ENCODE measurements at regions not wholly inside any gene's neighbourhood (a gene's known extent, or its start where the extent isn't known, plus 50 kb on each side); places are given as distances from the start of the nearest gene placed in this dataset.

- TF ChIP-seq, protein P1, sequence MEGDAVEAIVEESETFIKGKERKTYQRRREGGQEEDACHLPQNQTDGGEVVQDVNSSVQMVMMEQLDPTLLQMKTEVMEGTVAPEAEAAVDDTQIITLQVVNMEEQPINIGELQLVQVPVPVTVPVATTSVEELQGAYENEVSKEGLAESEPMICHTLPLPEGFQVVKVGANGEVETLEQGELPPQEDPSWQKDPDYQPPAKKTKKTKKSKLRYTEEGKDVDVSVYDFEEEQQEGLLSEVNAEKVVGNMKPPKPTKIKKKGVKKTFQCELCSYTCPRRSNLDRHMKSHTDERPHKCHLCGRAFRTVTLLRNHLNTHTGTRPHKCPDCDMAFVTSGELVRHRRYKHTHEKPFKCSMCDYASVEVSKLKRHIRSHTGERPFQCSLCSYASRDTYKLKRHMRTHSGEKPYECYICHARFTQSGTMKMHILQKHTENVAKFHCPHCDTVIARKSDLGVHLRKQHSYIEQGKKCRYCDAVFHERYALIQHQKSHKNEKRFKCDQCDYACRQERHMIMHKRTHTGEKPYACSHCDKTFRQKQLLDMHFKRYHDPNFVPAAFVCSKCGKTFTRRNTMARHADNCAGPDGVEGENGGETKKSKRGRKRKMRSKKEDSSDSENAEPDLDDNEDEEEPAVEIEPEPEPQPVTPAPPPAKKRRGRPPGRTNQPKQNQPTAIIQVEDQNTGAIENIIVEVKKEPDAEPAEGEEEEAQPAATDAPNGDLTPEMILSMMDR (conservative IDR thresholded peaks at IDR 0.05; ENCODE audit: low read depth, low read length) = no peak
- TF ChIP-seq EZH2 (IDR thresholded peaks at IDR 0.05; ENCODE audit: borderline replicate concordance, low read depth, low read length, poor library complexity, severe bottlenecking) = no peak
These were observed 262.9 kb downstream of the DIRAS2 start for GRCh38 chr9:90379771-90380170.
